HEK293 (cell line): ENCODE measurements at regions not wholly inside any gene's neighbourhood (a gene's known extent, or its start where the extent isn't known, plus 50 kb on each side); places are given as distances from the start of the nearest gene placed in this dataset.

Experiments
- ZBTB21 ChIP-seq: fragments of 450-650 bp; formaldehyde crosslinking; IDR thresholded peaks from 2 replicates; pipeline ENCODE4 v1.5.1; 2017; ENCODE audit warnings: missing biosample characterization, missing genetic modification characterization
- ZNF747 ChIP-seq: fragments of 450-650 bp; formaldehyde crosslinking; IDR thresholded peaks from 2 replicates; pipeline ENCODE4 v1.5.1; 2016; ENCODE audit warnings: missing biosample characterization, missing genetic modification characterization
- TF ChIP-seq, protein P1 (sequence below): fragments of 450-650 bp; formaldehyde crosslinking; IDR thresholded peaks from 2 replicates; pipeline ENCODE4 v1.5.1; 2016; ENCODE audit warnings: missing biosample characterization, missing genetic modification characterization
- TF ChIP-seq, protein P2 (sequence below): fragments of 450-650 bp; formaldehyde crosslinking; IDR thresholded peaks from 2 replicates; pipeline ENCODE4 v1.5.1; 2016; ENCODE audit warnings: missing biosample characterization, missing genetic modification characterization
- TF ChIP-seq, protein P3 (sequence below): fragments of 450-650 bp; formaldehyde crosslinking; IDR thresholded peaks from 2 replicates; pipeline ENCODE4 v1.5.1; 2016; ENCODE audit warnings: missing biosample characterization, missing genetic modification characterization

DNA sequence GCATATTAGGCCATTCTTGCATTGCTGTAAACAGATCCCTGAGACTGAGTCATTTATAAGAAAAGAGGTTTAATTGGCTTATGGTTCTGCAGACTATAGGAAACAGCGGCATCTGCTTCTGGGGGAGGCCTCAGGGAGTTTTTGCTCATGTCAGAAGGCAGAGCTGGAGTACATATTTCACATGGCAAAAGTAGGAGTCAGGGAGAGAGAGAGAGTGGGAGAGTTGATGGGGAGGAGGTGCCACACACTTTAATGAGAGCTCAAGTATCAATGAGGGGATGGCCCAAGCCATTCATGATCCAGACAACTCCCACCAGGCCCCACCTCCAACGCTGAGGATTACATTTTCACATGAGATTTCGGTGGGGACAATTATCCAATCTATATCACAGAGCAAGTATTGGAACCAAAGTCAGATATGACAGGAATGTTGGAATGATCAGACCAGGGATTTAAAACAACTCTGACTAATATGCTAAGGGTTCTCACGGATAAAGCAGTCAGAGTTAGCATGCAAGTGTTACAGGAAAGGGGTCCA is 795.3 kb upstream of the CELF2 start:
- TF ChIP-seq, protein P1, sequence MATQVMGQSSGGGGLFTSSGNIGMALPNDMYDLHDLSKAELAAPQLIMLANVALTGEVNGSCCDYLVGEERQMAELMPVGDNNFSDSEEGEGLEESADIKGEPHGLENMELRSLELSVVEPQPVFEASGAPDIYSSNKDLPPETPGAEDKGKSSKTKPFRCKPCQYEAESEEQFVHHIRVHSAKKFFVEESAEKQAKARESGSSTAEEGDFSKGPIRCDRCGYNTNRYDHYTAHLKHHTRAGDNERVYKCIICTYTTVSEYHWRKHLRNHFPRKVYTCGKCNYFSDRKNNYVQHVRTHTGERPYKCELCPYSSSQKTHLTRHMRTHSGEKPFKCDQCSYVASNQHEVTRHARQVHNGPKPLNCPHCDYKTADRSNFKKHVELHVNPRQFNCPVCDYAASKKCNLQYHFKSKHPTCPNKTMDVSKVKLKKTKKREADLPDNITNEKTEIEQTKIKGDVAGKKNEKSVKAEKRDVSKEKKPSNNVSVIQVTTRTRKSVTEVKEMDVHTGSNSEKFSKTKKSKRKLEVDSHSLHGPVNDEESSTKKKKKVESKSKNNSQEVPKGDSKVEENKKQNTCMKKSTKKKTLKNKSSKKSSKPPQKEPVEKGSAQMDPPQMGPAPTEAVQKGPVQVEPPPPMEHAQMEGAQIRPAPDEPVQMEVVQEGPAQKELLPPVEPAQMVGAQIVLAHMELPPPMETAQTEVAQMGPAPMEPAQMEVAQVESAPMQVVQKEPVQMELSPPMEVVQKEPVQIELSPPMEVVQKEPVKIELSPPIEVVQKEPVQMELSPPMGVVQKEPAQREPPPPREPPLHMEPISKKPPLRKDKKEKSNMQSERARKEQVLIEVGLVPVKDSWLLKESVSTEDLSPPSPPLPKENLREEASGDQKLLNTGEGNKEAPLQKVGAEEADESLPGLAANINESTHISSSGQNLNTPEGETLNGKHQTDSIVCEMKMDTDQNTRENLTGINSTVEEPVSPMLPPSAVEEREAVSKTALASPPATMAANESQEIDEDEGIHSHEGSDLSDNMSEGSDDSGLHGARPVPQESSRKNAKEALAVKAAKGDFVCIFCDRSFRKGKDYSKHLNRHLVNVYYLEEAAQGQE (tag by site-specific recombination) = no peak
- no peak for TF ChIP-seq ZNF747 (tag by site-specific recombination)
- TF ChIP-seq, protein P2, sequence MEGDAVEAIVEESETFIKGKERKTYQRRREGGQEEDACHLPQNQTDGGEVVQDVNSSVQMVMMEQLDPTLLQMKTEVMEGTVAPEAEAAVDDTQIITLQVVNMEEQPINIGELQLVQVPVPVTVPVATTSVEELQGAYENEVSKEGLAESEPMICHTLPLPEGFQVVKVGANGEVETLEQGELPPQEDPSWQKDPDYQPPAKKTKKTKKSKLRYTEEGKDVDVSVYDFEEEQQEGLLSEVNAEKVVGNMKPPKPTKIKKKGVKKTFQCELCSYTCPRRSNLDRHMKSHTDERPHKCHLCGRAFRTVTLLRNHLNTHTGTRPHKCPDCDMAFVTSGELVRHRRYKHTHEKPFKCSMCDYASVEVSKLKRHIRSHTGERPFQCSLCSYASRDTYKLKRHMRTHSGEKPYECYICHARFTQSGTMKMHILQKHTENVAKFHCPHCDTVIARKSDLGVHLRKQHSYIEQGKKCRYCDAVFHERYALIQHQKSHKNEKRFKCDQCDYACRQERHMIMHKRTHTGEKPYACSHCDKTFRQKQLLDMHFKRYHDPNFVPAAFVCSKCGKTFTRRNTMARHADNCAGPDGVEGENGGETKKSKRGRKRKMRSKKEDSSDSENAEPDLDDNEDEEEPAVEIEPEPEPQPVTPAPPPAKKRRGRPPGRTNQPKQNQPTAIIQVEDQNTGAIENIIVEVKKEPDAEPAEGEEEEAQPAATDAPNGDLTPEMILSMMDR = no peak
- no peak for TF ChIP-seq ZBTB21 (tag by site-specific recombination)
- TF ChIP-seq, protein P3, sequence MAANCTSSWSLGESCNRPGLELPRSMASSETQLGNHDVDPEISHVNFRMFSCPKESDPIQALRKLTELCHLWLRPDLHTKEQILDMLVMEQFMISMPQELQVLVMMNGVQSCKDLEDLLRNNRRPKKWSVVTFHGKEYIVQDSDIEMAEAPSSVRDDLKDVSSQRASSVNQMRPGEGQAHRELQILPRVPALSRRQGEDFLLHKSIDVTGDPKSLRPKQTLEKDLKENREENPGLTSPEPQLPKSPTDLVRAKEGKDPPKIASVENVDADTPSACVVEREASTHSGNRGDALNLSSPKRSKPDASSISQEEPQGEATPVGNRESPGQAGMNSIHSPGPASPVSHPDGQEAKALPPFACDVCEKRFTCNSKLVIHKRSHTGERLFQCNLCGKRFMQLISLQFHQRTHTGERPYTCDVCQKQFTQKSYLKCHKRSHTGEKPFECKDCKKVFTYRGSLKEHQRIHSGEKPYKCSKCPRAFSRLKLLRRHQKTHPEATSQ (tag by site-specific recombination) = no peak
